VCaP (cell line): ENCODE measurements at regions not wholly inside any gene's neighbourhood (a gene's known extent, or its start where the extent isn't known, plus 50 kb on each side); places are given as distances from the start of the nearest gene placed in this dataset.

Experiments
- H3K27ac ChIP-seq: fragments of 450-650 bp; 2 replicates; pipeline ENCODE4 v1.5.1; 2017
- CTCF ChIP-seq: fragments of 450-650 bp; conservative IDR thresholded peaks from 2 replicates; pipeline ENCODE4 v1.5.1; 2017; ENCODE audit warnings: mild to moderate bottlenecking, moderate library complexity

- no peak for TF ChIP-seq CTCF
- H3K27ac ChIP-seq, result no peak overlapping the region
Measured at GRCh38 chr2:61721382-61721781, 132.5 kb downstream of the FAM161A start.

GRCh38 chr2:61720911-61721310 is 132.9 kb downstream of the FAM161A start:
- no peak for TF ChIP-seq CTCF
- H3K27ac ChIP-seq, result no peak overlapping the region

- no peak for TF ChIP-seq CTCF
- H3K27ac ChIP-seq, result no peak overlapping the region
Measured at GRCh38 chr2:61718965-61719364, 134.9 kb downstream of the FAM161A start.

- H3K27ac ChIP-seq, result no peak overlapping the region
- no peak for TF ChIP-seq CTCF
Measured at GRCh38 chr2:61715506-61715905, 138.4 kb downstream of the FAM161A start.

GRCh38 chr2:61714210-61714609 is 139.7 kb downstream of the FAM161A start:
- TF ChIP-seq CTCF, result no peak
- no peak overlapping the region for H3K27ac ChIP-seq

GRCh38 chr2:61713457-61713856 is 140.4 kb downstream of the FAM161A start:
- no peak overlapping the region for H3K27ac ChIP-seq

GRCh38 chr2:61712060-61712459 is 141.8 kb downstream of the FAM161A start:
- no peak for TF ChIP-seq CTCF
- peak overlapping the region; percentile 99; the same call in 1 of the 2 replicates for H3K27ac ChIP-seq

More at GRCh38 chr2:61713457-61713856, 140.4 kb downstream of the FAM161A start:
- no peak for TF ChIP-seq CTCF

GRCh38 chr2:61710711-61711110 is 143.1 kb downstream of the FAM161A start:
- no peak for TF ChIP-seq CTCF
- H3K27ac ChIP-seq, result peak overlapping the region; percentile 99
